ENCODE measurements at regions not wholly inside any gene's neighbourhood (a gene's known extent, or its start where the extent isn't known, plus 50 kb on each side); places are given as distances from the start of the nearest gene placed in this dataset.

GRCh38 chr3:22979581-22979980 lies 223.5 kb upstream of the UBE2E2 start:
- ChIA-PET CTCF (no interaction called here), POLR2A (no interaction called here)
- Mint-ChIP-seq H3K27me3 (no peaks in the 10 kb centered on the region), H3K9me3 (no peaks in the 10 kb centered on the region), H3K4me3 (no peak overlapping the region), H3K36me3 (no peaks in the 10 kb centered on the region), H3K27ac (no peak overlapping the region), H3K4me1 (ENCODE audit: low read depth) (no peaks in the 10 kb centered on the region)
- intact Hi-C loops (cut with micrococcal nuclease): no loop called here
- DNase-seq: no peak

GRCh38 chr3:22980346-22980745 lies 222.8 kb upstream of the UBE2E2 start:
- POLR2A ChIA-PET: no interaction called here
- Mint-ChIP-seq H3K9me3 (no peaks in the 10 kb centered on the region), H3K4me3 (no peak overlapping the region), H3K36me3 (no peaks in the 10 kb centered on the region), H3K4me1 (ENCODE audit: low read depth) (no peaks in the 10 kb centered on the region), H3K27ac (no peak overlapping the region), H3K27me3 (no peaks in the 10 kb centered on the region)
- intact Hi-C loops (cut with micrococcal nuclease): no loop called here
- no peak for DNase-seq
- CTCF ChIA-PET: no interaction called here

- intact Hi-C loops (cut with micrococcal nuclease): no loop called here
- POLR2A ChIA-PET: no interaction called here
- Mint-ChIP-seq H3K36me3 (no peaks in the 10 kb centered on the region), H3K4me3 (no peak overlapping the region), H3K9me3 (peaks cover 5% of the 10 kb centered on the region), H3K27ac (no peak overlapping the region), H3K4me1 (ENCODE audit: low read depth) (no peaks in the 10 kb centered on the region), H3K27me3 (no peaks in the 10 kb centered on the region)
- CTCF ChIA-PET: no interaction called here
- DNase-seq: no peak
These were observed 222.0 kb upstream of the UBE2E2 start for GRCh38 chr3:22981166-22981565.

- H3K4me3 Mint-ChIP-seq: no peak overlapping the region
- DNase-seq: no peak
- H3K27me3 Mint-ChIP-seq: no peaks in the 10 kb centered on the region
- POLR2A ChIA-PET: no interaction called here
- CTCF ChIA-PET: no interaction called here
- intact Hi-C loops (cut with micrococcal nuclease): no loop called here
- H3K9me3 Mint-ChIP-seq: peaks cover 5% of the 10 kb centered on the region
- no peaks in the 10 kb centered on the region for H3K4me1 Mint-ChIP-seq (ENCODE audit: low read depth)
- H3K36me3 Mint-ChIP-seq: no peaks in the 10 kb centered on the region
- no peak overlapping the region for H3K27ac Mint-ChIP-seq
These were observed 221.3 kb upstream of the UBE2E2 start for GRCh38 chr3:22981861-22982260.

GRCh38 chr3:22982981-22983587 lies 220.0 kb upstream of the UBE2E2 start:
- Mint-ChIP-seq H3K4me3 (no peak overlapping the region), H3K9me3 (peaks cover 5% of the 10 kb centered on the region), H3K27me3 (no peaks in the 10 kb centered on the region), H3K36me3 (no peaks in the 10 kb centered on the region), H3K27ac (no peak overlapping the region), H3K4me1 (ENCODE audit: low read depth) (no peaks in the 10 kb centered on the region)
- DNase-seq: no peak
- ChIA-PET CTCF (no interaction called here), POLR2A (no interaction called here)
- intact Hi-C loops (cut with micrococcal nuclease): no loop called here

GRCh38 chr3:22986958-22987357 lies 216.2 kb upstream of the UBE2E2 start:
- DNase-seq: no peak
- intact Hi-C loops (cut with micrococcal nuclease): no loop called here
- ChIA-PET POLR2A (no interaction called here), CTCF (no interaction called here)
- no peak overlapping the region for H3K4me3 Mint-ChIP-seq
- H3K36me3 Mint-ChIP-seq: no peaks in the 10 kb centered on the region
- H3K27me3 Mint-ChIP-seq: no peaks in the 10 kb centered on the region
- H3K9me3 Mint-ChIP-seq: peaks cover 8% of the 10 kb centered on the region
- no peak overlapping the region for H3K27ac Mint-ChIP-seq
- no peaks in the 10 kb centered on the region for H3K4me1 Mint-ChIP-seq (ENCODE audit: low read depth)

- CTCF ChIA-PET: no interaction called here
These were observed 214.6 kb upstream of the UBE2E2 start for GRCh38 chr3:22988566-22988965.

GRCh38 chr3:22989716-22990115 lies 213.4 kb upstream of the UBE2E2 start:
- POLR2A ChIA-PET: no interaction called here
- H3K4me1 Mint-ChIP-seq (ENCODE audit: low read depth): no peaks in the 10 kb centered on the region
- no peak for DNase-seq
- H3K36me3 Mint-ChIP-seq: no peaks in the 10 kb centered on the region
- no peaks in the 10 kb centered on the region for H3K27me3 Mint-ChIP-seq
- H3K4me3 Mint-ChIP-seq: no peak overlapping the region
- no peak overlapping the region for H3K27ac Mint-ChIP-seq
- H3K9me3 Mint-ChIP-seq: peaks cover 8% of the 10 kb centered on the region
- intact Hi-C loops (cut with micrococcal nuclease): no loop called here
- CTCF ChIA-PET: no interaction called here

More at GRCh38 chr3:22988566-22988965, 214.6 kb upstream of the UBE2E2 start:
- Mint-ChIP-seq H3K27ac (no peak overlapping the region), H3K27me3 (no peaks in the 10 kb centered on the region), H3K9me3 (peaks cover 8% of the 10 kb centered on the region), H3K36me3 (no peaks in the 10 kb centered on the region), H3K4me1 (ENCODE audit: low read depth) (no peaks in the 10 kb centered on the region), H3K4me3 (no peak overlapping the region)
- POLR2A ChIA-PET: no interaction called here
- DNase-seq: no peak
- intact Hi-C loops (cut with micrococcal nuclease): no loop called here

GRCh38 chr3:22990291-22991200 lies 212.6 kb upstream of the UBE2E2 start:
- Mint-ChIP-seq H3K27ac (no peak overlapping the region), H3K4me1 (ENCODE audit: low read depth) (no peaks in the 10 kb centered on the region), H3K36me3 (no peaks in the 10 kb centered on the region), H3K9me3 (peaks cover 6% of the 10 kb centered on the region), H3K4me3 (no peak overlapping the region), H3K27me3 (no peaks in the 10 kb centered on the region)
- ChIA-PET POLR2A (no interaction called here), CTCF (no interaction called here)
- intact Hi-C loops (cut with micrococcal nuclease): no loop called here
- DNase-seq: no peak

GRCh38 chr3:22994781-22995180 lies 208.3 kb upstream of the UBE2E2 start:
- Mint-ChIP-seq H3K36me3 (no peaks in the 10 kb centered on the region), H3K27me3 (no peaks in the 10 kb centered on the region), H3K27ac (no peak overlapping the region), H3K9me3 (no peaks in the 10 kb centered on the region), H3K4me1 (ENCODE audit: low read depth) (no peaks in the 10 kb centered on the region), H3K4me3 (no peak overlapping the region)
- ChIA-PET CTCF (no interaction called here), POLR2A (no interaction called here)
- intact Hi-C loops (cut with micrococcal nuclease): no loop called here
- no peak for DNase-seq

- no peaks in the 10 kb centered on the region for H3K9me3 Mint-ChIP-seq
- DNase-seq: no peak
- ChIA-PET CTCF (no interaction called here), POLR2A (no interaction called here)
- intact Hi-C loops (cut with micrococcal nuclease): no loop called here
- H3K4me3 Mint-ChIP-seq: no peak overlapping the region
- no peaks in the 10 kb centered on the region for H3K4me1 Mint-ChIP-seq (ENCODE audit: low read depth)
- no peaks in the 10 kb centered on the region for H3K36me3 Mint-ChIP-seq
- H3K27ac Mint-ChIP-seq: no peak overlapping the region
- no peaks in the 10 kb centered on the region for H3K27me3 Mint-ChIP-seq
These were observed 206.1 kb upstream of the UBE2E2 start for GRCh38 chr3:22996920-22997571.

- Mint-ChIP-seq H3K4me1 (ENCODE audit: low read depth) (no peaks in the 10 kb centered on the region), H3K27me3 (no peaks in the 10 kb centered on the region), H3K4me3 (no peak overlapping the region), H3K27ac (no peak overlapping the region), H3K36me3 (no peaks in the 10 kb centered on the region), H3K9me3 (no peaks in the 10 kb centered on the region)
- CTCF ChIA-PET: no interaction called here
- DNase-seq: no peak
- intact Hi-C loops (cut with micrococcal nuclease): no loop called here
- POLR2A ChIA-PET: no interaction called here
These were observed 202.8 kb upstream of the UBE2E2 start for GRCh38 chr3:23000371-23000770.

- intact Hi-C loops (cut with micrococcal nuclease): no loop called here
- ChIA-PET CTCF (no interaction called here), POLR2A (no interaction called here)
- Mint-ChIP-seq H3K9me3 (no peaks in the 10 kb centered on the region), H3K36me3 (no peaks in the 10 kb centered on the region), H3K4me3 (no peak overlapping the region), H3K27ac (no peak overlapping the region), H3K4me1 (ENCODE audit: low read depth) (no peaks in the 10 kb centered on the region), H3K27me3 (no peaks in the 10 kb centered on the region)
- no peak for DNase-seq
These were observed 201.0 kb upstream of the UBE2E2 start for GRCh38 chr3:23002151-23002550.

Data from activated CD4-positive, alpha-beta memory T cell treated with anti-CD3 and anti-CD28 coated beads for 36 hours (primary cell).